ENCODE measurements at regions not wholly inside any gene's neighbourhood (a gene's known extent, or its start where the extent isn't known, plus 50 kb on each side); places are given as distances from the start of the nearest gene placed in this dataset.

DNA sequence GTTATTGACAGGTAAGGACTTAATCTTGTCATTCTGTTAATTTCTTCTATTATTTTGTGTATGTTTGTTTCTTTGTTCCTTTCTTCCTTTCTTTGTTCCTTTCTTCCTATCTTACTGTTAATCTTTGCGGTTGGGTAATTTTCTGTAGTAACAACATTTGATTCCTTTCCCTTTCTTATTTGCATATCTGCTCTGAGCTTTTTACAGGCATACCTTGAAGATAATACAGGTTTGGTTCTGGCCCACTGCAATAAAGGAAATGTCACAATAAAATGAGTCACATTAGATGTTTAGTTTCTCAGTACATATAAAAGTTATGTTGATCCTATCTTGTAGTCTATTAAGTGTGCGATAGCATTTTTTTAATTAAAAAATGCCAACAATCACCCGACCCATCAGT is 440.7 kb downstream of the NFIB start:
- TF ChIP-seq EZH2 (IDR thresholded peaks at IDR 0.05; ENCODE audit: borderline replicate concordance, insufficient read depth, low read depth, low read length, poor library complexity, severe bottlenecking): no peak
- TF ChIP-seq, protein P1, sequence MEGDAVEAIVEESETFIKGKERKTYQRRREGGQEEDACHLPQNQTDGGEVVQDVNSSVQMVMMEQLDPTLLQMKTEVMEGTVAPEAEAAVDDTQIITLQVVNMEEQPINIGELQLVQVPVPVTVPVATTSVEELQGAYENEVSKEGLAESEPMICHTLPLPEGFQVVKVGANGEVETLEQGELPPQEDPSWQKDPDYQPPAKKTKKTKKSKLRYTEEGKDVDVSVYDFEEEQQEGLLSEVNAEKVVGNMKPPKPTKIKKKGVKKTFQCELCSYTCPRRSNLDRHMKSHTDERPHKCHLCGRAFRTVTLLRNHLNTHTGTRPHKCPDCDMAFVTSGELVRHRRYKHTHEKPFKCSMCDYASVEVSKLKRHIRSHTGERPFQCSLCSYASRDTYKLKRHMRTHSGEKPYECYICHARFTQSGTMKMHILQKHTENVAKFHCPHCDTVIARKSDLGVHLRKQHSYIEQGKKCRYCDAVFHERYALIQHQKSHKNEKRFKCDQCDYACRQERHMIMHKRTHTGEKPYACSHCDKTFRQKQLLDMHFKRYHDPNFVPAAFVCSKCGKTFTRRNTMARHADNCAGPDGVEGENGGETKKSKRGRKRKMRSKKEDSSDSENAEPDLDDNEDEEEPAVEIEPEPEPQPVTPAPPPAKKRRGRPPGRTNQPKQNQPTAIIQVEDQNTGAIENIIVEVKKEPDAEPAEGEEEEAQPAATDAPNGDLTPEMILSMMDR (IDR thresholded peaks at IDR 0.05): no peak
- DNase-seq (no peak), ATAC-seq (ENCODE audit: low read depth) (no peak)
- H3K27ac ChIP-seq (ENCODE audit: low read length in 2 of 2): no peak overlapping the region
- no CpG with 5 or more reads among the region's 3 CpGs for WGBS (ENCODE audit: insufficient coverage)
- H3K4me2 ChIP-seq (replicated peaks; ENCODE audit: low read depth, low read length, poor library complexity, severe bottlenecking): no peak overlapping the region
- H3K9me3 ChIP-seq (ENCODE audit: control extremely low read depth in 1 of 3, control insufficient read depth in 2 of 3, insufficient read depth in 1 of 3, low read length in 2 of 3): peaks cover 0 to 8% (median 0%) of the 10 kb centered on the region in 3 donors
- H4K20me1 ChIP-seq (ENCODE audit: control insufficient read depth, insufficient read depth, low read length, poor library complexity, severe bottlenecking): no peaks in the 10 kb centered on the region
- no peaks in the 10 kb centered on the region for H3K4me1 ChIP-seq (ENCODE audit: control insufficient read depth in 2 of 2, insufficient read depth in 2 of 2, low read length in 2 of 2)
- no peaks in the 10 kb centered on the region for H3K79me2 ChIP-seq (ENCODE audit: control insufficient read depth, insufficient read depth, low read length)
- H3K9me3 Mint-ChIP-seq (ENCODE audit: insufficient read depth): peaks cover 11% of the 10 kb centered on the region
- POLR2A ChIA-PET: no interaction called here
- no peak overlapping the region for H3K27ac Mint-ChIP-seq
- H3K36me3 ChIP-seq (replicated peaks in 1 of 2; ENCODE audit: control extremely low read depth in 1 of 2, control insufficient read depth in 1 of 2, extremely low read depth in 1 of 2, insufficient read depth in 2 of 2, low read length in 1 of 2): no peaks in the 10 kb centered on the region
- no peak overlapping the region for H2AFZ ChIP-seq (ENCODE audit: insufficient read depth, low read depth, low read length, poor library complexity, severe bottlenecking)
- intact Hi-C loops (cut with micrococcal nuclease): no loop called here
- no peak overlapping the region for H3K9ac ChIP-seq (ENCODE audit: low read length)
- H3K4me3 Mint-ChIP-seq: no peak overlapping the region
- no peaks in the 10 kb centered on the region for H3K4me1 Mint-ChIP-seq
- no peaks in the 10 kb centered on the region for H3K27me3 Mint-ChIP-seq
- H3K4me3 ChIP-seq (ENCODE audit: control extremely low read depth in 1 of 5, extremely low read depth in 1 of 5, insufficient read depth in 1 of 5, low read depth in 2 of 5, low read length in 4 of 5): no peak overlapping the region
- H3K27me3 ChIP-seq (replicated peaks in 1 of 4; ENCODE audit: control extremely low read depth in 1 of 4, control insufficient read depth in 3 of 4, insufficient read depth in 4 of 4, low read length in 3 of 4): no peaks in the 10 kb centered on the region
- CTCF ChIA-PET: no interaction called here

DNA sequence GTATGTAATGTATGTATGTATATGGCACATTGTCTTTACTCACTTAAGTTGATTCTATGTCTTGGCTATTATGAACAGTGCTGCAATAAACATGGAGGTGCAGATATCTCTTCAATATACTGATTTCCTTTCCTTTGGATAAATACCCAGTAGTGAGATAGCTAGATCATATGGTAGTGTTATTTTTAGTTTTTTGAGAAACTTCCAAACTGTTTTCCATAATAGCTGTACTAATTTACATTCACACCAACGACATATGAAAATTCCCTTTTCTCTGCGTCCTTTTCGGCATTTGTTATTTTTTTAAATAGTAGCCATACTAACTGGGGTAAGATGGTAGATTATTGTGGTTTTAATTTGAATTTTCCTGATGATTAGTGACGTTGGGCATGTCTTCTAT is 445.6 kb downstream of the NFIB start:
- no CpG with 5 or more reads among the region's 4 CpGs for WGBS (ENCODE audit: insufficient coverage)
- no peak for TF ChIP-seq EZH2 (IDR thresholded peaks at IDR 0.05; ENCODE audit: borderline replicate concordance, insufficient read depth, low read depth, low read length, poor library complexity, severe bottlenecking)
- TF ChIP-seq, protein P1 (IDR thresholded peaks at IDR 0.05): no peak
- H4K20me1 ChIP-seq (ENCODE audit: control insufficient read depth, insufficient read depth, low read length, poor library complexity, severe bottlenecking): no peaks in the 10 kb centered on the region
- H3K27ac ChIP-seq (ENCODE audit: low read length in 2 of 2): no peak overlapping the region
- H3K27me3 ChIP-seq (replicated peaks in 1 of 4; ENCODE audit: control extremely low read depth in 1 of 4, control insufficient read depth in 3 of 4, insufficient read depth in 4 of 4, low read length in 3 of 4): no peaks in the 10 kb centered on the region
- CTCF ChIA-PET: no interaction called here
- no peaks in the 10 kb centered on the region for H3K4me1 Mint-ChIP-seq
- H3K36me3 ChIP-seq (replicated peaks in 1 of 2; ENCODE audit: control extremely low read depth in 1 of 2, control insufficient read depth in 1 of 2, extremely low read depth in 1 of 2, insufficient read depth in 2 of 2, low read length in 1 of 2): no peaks in the 10 kb centered on the region
- DNase-seq (no peak), ATAC-seq (ENCODE audit: low read depth) (no peak)
- no peaks in the 10 kb centered on the region for H3K9me3 ChIP-seq (ENCODE audit: control extremely low read depth in 1 of 3, control insufficient read depth in 2 of 3, insufficient read depth in 1 of 3, low read length in 2 of 3)
- no peaks in the 10 kb centered on the region for H3K79me2 ChIP-seq (ENCODE audit: control insufficient read depth, insufficient read depth, low read length)
- H3K4me2 ChIP-seq (replicated peaks; ENCODE audit: low read depth, low read length, poor library complexity, severe bottlenecking): no peak overlapping the region
- no peak overlapping the region for H3K4me3 Mint-ChIP-seq
- H3K4me1 ChIP-seq (ENCODE audit: control insufficient read depth in 2 of 2, insufficient read depth in 2 of 2, low read length in 2 of 2): no peaks in the 10 kb centered on the region
- H3K27me3 Mint-ChIP-seq: no peaks in the 10 kb centered on the region
- H3K9ac ChIP-seq (ENCODE audit: low read length): no peak overlapping the region
- intact Hi-C loops (cut with micrococcal nuclease): no loop called here
- POLR2A ChIA-PET: no interaction called here
- H3K4me3 ChIP-seq (ENCODE audit: control extremely low read depth in 1 of 5, extremely low read depth in 1 of 5, insufficient read depth in 1 of 5, low read depth in 2 of 5, low read length in 4 of 5): no peak overlapping the region
- H3K9me3 Mint-ChIP-seq (ENCODE audit: insufficient read depth): peaks cover 3% of the 10 kb centered on the region
- no peak overlapping the region for H3K27ac Mint-ChIP-seq
- H2AFZ ChIP-seq (ENCODE audit: insufficient read depth, low read depth, low read length, poor library complexity, severe bottlenecking): no peak overlapping the region

Data from B cell (primary cell).